SK-N-MC (cell line): ENCODE measurements at regions not wholly inside any gene's neighbourhood (a gene's known extent, or its start where the extent isn't known, plus 50 kb on each side); places are given as distances from the start of the nearest gene placed in this dataset.

Experiments
- DNase-seq: peaks from one replicate; pipeline ENCODE4 v3.0.0-alpha.2; 2011; ENCODE audit warnings: low read depth, low spot score
- H3K27ac ChIP-seq: fragments of 200-600 bp; sonication (generic); 2 replicates; pipeline ENCODE4 v1.5.1; 2016; ENCODE audit warnings: mixed run types
- H3K36me3 ChIP-seq: fragments of 200-600 bp; sonication (generic); 2 replicates; pipeline ENCODE4 v1.6.1; 2017; ENCODE audit warnings: antibody characterized with exemption, low read length, mixed read lengths; ENCODE audit not compliant: insufficient read depth
- H3K4me3 ChIP-seq: fragments of 200-600 bp; sonication (generic); 2 replicates; pipeline ENCODE4 v1.5.1; 2016
- H3K9ac ChIP-seq: fragments of 200-600 bp; sonication (generic); 2 replicates; pipeline ENCODE4 v1.8.0; 2017; ENCODE audit warnings: mixed run types, mixed read lengths; ENCODE audit not compliant: insufficient read length
- H3K9me3 ChIP-seq: fragments of 200-600 bp; sonication (generic); 2 replicates; pipeline ENCODE4 v1.6.1; 2017; ENCODE audit warnings: low read depth, mild to moderate bottlenecking, antibody characterized with exemption, low read length, moderate library complexity, mixed read lengths
- EZH2 ChIP-seq: fragments of 200-600 bp; sonication (generic); IDR thresholded peaks from one replicate; pipeline ENCODE4 v1.6.1; 2017; ENCODE audit warnings: antibody characterized with exemption
- FOXP2 ChIP-seq: optimal IDR thresholded peaks from 2 replicates; pipeline ENCODE3; 2011; ENCODE audit warnings: mild to moderate bottlenecking, moderate library complexity; ENCODE audit not compliant: insufficient read depth; ENCODE audit errors: extremely low read length, control extremely low read depth
- POLR2AphosphoS5 ChIP-seq: IDR thresholded peaks from 2 replicates; pipeline ENCODE4 v1.6.1; 2012; ENCODE audit warnings: mild to moderate bottlenecking, low read depth, low read length, borderline replicate concordance

DNA sequence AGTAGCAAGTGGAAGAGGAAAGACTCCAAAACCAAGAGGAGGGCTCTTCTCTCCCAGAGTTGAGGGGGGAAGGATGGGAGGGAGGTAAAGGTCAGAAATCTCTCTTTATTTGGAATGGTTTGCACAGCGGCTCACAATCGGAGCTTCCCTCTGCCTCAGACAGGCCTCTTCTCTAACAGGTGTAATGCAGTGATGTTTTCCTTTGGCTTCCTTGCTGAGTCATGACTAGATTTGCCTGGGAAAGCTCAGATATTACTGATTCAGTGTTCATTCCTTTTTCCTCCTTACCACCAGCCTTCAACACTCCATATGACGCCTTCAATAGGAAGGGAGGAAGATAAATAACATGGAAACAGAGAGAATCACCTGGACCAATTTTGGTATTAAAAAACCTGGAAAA is 136.6 kb downstream of the RNF152 start:
- H3K9ac ChIP-seq: no peak overlapping the region
- H3K9me3 ChIP-seq: no peaks in the 10 kb centered on the region
- no peaks in the 10 kb centered on the region for H3K36me3 ChIP-seq
- H3K27ac ChIP-seq: no peak overlapping the region
- H3K4me3 ChIP-seq: no peak overlapping the region
- no peak for DNase-seq
- TF ChIP-seq POLR2AphosphoS5 (no peak), FOXP2 (no peak), EZH2 (no peak)

DNA sequence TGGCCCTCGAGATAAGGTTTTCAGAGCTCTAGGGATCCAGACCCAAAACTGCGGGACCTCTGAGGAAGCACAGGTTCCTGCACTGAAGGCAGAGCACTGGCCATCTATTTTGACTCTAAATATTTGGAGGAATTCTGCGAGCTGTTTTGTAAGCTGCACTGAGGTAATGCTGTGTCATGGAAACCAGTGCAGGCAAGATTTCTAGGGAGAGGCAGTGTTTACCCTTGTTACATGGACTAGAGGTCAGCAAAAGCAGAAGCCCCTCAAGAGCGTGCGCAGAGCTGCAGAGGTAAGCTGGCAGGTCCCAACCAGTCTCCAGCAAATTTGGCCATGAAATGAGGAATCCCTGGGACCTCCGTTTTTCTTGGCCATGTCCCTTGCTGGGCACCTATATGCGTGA is 137.3 kb downstream of the RNF152 start:
- H3K9me3 ChIP-seq: no peaks in the 10 kb centered on the region
- no peak overlapping the region for H3K27ac ChIP-seq
- H3K9ac ChIP-seq: no peak overlapping the region
- no peak for DNase-seq
- no peak for TF ChIP-seq FOXP2
- TF ChIP-seq POLR2AphosphoS5: no peak
- no peak for TF ChIP-seq EZH2
- H3K4me3 ChIP-seq: no peak overlapping the region
- H3K36me3 ChIP-seq: no peaks in the 10 kb centered on the region

GRCh38 chr18:61754039-61754583 is 138.7 kb downstream of the RNF152 start:
- Histone ChIP-seq H3K4me3 (no peak overlapping the region), H3K9me3 (no peaks in the 10 kb centered on the region), H3K27ac (no peak overlapping the region), H3K36me3 (no peaks in the 10 kb centered on the region), H3K9ac (no peak overlapping the region)
- TF ChIP-seq POLR2AphosphoS5 (no peak), EZH2 (no peak), FOXP2 (no peak)
- no peak for DNase-seq

DNA sequence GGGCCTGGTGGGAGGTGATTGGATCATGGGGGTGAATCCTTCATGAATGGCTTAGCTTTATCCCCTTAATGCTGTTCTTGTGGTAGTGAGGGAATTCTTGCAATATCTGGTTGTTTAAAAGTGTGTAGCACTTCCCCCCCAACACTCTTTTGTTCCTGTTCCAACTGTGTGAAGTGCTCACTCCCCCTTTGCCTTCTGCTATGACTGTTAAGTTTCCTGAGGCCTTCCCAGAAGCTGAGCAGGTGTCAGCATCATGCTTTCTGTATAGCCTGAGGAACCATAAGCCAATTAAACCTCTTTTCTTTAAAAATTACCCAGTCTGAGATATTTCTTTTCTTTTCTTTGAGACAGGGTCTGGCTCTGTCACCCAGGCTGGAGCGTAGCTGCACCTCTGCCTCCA is 139.4 kb downstream of the RNF152 start:
- no peak for TF ChIP-seq EZH2
- TF ChIP-seq POLR2AphosphoS5: no peak
- no peak for TF ChIP-seq FOXP2
- no peak for DNase-seq
- no peaks in the 10 kb centered on the region for H3K36me3 ChIP-seq
- no peaks in the 10 kb centered on the region for H3K9me3 ChIP-seq
- no peak overlapping the region for H3K4me3 ChIP-seq
- H3K9ac ChIP-seq: no peak overlapping the region
- H3K27ac ChIP-seq: no peak overlapping the region

GRCh38 chr18:61752973-61753372 is 139.8 kb downstream of the RNF152 start:
- TF ChIP-seq POLR2AphosphoS5 (no peak), FOXP2 (no peak), EZH2 (no peak)
- no peak overlapping the region for H3K9ac ChIP-seq
- no peak overlapping the region for H3K4me3 ChIP-seq
- no peak for DNase-seq
- H3K9me3 ChIP-seq: no peaks in the 10 kb centered on the region
- no peaks in the 10 kb centered on the region for H3K36me3 ChIP-seq
- H3K27ac ChIP-seq: no peak overlapping the region

- TF ChIP-seq POLR2AphosphoS5: no peak
- TF ChIP-seq FOXP2: no peak
- no peak for TF ChIP-seq EZH2
- no peak overlapping the region for H3K9ac ChIP-seq
- H3K9me3 ChIP-seq: no peaks in the 10 kb centered on the region
- no peak for DNase-seq
- H3K27ac ChIP-seq: no peak overlapping the region
- H3K4me3 ChIP-seq: no peak overlapping the region
- H3K36me3 ChIP-seq: no peaks in the 10 kb centered on the region
These were observed 141.8 kb downstream of the RNF152 start for GRCh38 chr18:61750840-61751668.

DNA sequence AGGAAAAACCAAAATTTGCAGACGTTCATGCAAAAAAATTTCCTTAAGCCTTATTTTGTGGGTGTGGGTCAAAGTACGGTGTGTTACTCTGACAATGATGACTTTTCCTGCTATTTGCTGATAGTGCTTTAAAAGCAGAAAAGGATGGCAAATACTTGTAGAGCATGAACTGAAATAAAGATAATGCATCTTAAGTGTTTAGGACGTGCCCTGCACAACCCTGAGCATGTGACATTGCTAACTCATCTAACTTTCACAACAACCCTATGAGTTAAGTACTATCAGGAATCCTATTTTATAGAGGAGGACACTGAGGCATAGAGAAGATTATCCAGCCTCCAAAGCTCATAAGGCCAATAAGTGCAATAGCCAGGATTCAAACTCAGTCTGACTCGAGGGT is 143.3 kb downstream of the RNF152 start:
- TF ChIP-seq EZH2 (no peak), POLR2AphosphoS5 (no peak), FOXP2 (no peak)
- no peak overlapping the region for H3K27ac ChIP-seq
- H3K9ac ChIP-seq: no peak overlapping the region
- no peaks in the 10 kb centered on the region for H3K9me3 ChIP-seq
- H3K4me3 ChIP-seq: no peak overlapping the region
- no peak for DNase-seq
- no peaks in the 10 kb centered on the region for H3K36me3 ChIP-seq

DNA sequence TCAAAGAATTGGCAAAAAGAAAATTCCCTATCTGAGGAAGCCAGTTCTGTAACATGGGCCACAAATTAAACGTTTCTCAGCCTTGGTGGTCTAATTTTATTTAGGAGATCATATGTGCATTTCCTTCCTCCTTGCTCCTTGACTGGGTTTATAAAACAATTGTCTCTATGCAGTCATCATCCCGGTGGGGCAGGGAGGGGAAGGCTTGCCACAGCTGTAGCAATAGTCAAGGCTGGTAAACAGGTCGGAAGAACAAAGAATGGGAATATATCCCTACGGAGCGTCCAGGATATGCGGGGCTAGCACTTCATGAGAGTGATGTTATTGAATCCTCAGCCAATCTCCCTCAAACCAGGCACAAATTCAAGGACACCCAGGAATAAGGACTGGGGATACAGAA is 143.8 kb downstream of the RNF152 start:
- H3K9ac ChIP-seq: no peak overlapping the region
- no peak for DNase-seq
- no peaks in the 10 kb centered on the region for H3K36me3 ChIP-seq

More for the DNA sequence above, 143.8 kb downstream of the RNF152 start:
- Histone ChIP-seq H3K4me3 (no peak overlapping the region), H3K9me3 (no peaks in the 10 kb centered on the region), H3K27ac (no peak overlapping the region)
- TF ChIP-seq POLR2AphosphoS5: no peak
